WERI-Rb-1 (cell line): ENCODE measurements at regions not wholly inside any gene's neighbourhood (a gene's known extent, or its start where the extent isn't known, plus 50 kb on each side); places are given as distances from the start of the nearest gene placed in this dataset.

Experiments used
- DNase-seq: peaks from one replicate; pipeline ENCODE4 v3.0.0-alpha.2; 2020
- H3K27ac ChIP-seq: fragments of 250-450 bp; sonication (Bioruptor Pico); 2 replicates; pipeline ENCODE4 v1.5.1; 2020; ENCODE audit warnings: mild to moderate bottlenecking, moderate library complexity
- H3K27me3 ChIP-seq: fragments of 250-450 bp; sonication (Bioruptor Pico); 2 replicates; pipeline ENCODE4 v1.5.1; 2021; ENCODE audit warnings: mild to moderate bottlenecking, low read depth, moderate library complexity; ENCODE audit not compliant: insufficient read depth, severe bottlenecking
- H3K36me3 ChIP-seq: fragments of 250-450 bp; sonication (Bioruptor Pico); 2 replicates; pipeline ENCODE4 v1.5.1; 2020; ENCODE audit warnings: mild to moderate bottlenecking, moderate library complexity
- H3K4me3 ChIP-seq: 2 replicates; pipeline ENCODE4 v1.5.1; 2011; ENCODE audit warnings: low read depth, mild to moderate bottlenecking, control low read depth, low read length
- H3K9me3 ChIP-seq: fragments of 250-450 bp; sonication (Bioruptor Pico); 2 replicates; pipeline ENCODE4 v1.5.1; 2021; ENCODE audit warnings: mild to moderate bottlenecking, moderate library complexity; ENCODE audit not compliant: severe bottlenecking
- TF ChIP-seq, protein P1 (sequence below): IDR thresholded peaks from 2 replicates; pipeline ENCODE4 v1.5.1; 2011; ENCODE audit warnings: low read depth, mild to moderate bottlenecking, control low read depth, inconsistent platforms, low read length

DNA sequence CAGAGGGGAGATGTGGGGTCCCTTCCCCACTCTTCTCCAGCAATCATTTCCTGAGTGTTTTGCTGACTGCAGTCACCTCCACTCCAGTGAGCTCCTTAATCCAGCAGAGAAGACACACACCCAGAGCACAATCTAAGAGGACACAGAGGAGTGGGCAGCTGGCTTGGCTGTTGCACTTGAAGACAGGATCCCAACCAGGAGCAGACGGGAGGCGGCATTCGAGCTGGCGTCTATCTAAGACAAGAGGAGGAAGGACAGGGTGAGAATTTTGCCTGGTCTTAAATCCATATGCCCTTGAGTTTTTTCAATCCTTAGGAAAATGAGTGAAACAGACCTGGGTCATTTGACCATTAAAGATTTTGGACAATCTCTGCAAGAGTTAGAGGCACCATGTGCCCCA lies 56.1 kb upstream of the SIM2 start:
- Histone ChIP-seq H3K27ac (no peak overlapping the region), H3K36me3 (no peaks in the 10 kb centered on the region), H3K27me3 (peaks cover 15% of the 10 kb centered on the region), H3K4me3 (no peak overlapping the region), H3K9me3 (peaks cover 5% of the 10 kb centered on the region)
- TF ChIP-seq, protein P1, sequence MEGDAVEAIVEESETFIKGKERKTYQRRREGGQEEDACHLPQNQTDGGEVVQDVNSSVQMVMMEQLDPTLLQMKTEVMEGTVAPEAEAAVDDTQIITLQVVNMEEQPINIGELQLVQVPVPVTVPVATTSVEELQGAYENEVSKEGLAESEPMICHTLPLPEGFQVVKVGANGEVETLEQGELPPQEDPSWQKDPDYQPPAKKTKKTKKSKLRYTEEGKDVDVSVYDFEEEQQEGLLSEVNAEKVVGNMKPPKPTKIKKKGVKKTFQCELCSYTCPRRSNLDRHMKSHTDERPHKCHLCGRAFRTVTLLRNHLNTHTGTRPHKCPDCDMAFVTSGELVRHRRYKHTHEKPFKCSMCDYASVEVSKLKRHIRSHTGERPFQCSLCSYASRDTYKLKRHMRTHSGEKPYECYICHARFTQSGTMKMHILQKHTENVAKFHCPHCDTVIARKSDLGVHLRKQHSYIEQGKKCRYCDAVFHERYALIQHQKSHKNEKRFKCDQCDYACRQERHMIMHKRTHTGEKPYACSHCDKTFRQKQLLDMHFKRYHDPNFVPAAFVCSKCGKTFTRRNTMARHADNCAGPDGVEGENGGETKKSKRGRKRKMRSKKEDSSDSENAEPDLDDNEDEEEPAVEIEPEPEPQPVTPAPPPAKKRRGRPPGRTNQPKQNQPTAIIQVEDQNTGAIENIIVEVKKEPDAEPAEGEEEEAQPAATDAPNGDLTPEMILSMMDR: no peak
- DNase-seq: no peak

DNA sequence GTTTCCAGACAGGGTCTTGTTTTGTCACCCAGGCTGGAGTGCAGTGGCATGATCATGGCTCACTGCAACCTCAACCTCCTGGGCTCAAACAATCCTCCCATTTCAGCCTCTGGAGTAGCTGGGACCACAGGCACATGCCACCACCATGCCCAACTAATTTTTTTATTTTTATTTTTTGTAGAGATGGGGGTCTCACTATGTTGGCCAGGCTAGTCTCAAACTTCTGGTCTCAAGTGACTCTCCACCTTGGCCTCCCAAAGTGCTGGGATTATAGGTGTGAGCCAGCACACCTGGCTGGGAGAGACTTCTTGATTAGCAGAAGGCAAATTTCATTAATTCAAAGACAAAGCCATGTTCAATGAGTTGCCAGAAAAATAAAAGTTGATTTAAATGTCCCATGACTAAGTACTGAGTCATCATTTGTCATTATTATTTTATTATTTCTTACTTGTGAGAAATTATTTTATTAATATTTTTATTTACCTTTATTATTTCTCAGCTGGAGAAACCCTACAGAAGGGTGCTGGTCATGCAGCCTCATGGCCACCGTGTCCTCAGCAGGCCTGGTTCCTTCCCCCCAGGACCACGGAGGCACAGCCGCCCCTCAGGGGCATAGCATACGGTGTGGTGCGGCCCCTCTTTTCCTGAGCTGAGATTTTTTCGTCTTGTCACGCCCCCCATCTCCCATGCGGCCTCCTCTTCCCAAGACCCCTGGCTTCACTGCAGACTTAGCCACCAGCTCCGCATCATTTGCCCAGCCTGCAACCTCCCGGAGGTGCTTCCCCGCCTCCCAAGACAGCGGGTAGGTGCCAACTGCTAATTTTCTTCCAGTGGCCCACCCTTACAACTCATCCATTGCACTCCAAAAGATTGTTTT lies 55.3 kb upstream of the SIM2 start:
- no peak for DNase-seq
- Histone ChIP-seq H3K27me3 (peaks cover 15% of the 10 kb centered on the region), H3K27ac (no peak overlapping the region), H3K4me3 (no peak overlapping the region), H3K36me3 (no peaks in the 10 kb centered on the region), H3K9me3 (peaks cover 5% of the 10 kb centered on the region)
- TF ChIP-seq, protein P1: no peak

DNA sequence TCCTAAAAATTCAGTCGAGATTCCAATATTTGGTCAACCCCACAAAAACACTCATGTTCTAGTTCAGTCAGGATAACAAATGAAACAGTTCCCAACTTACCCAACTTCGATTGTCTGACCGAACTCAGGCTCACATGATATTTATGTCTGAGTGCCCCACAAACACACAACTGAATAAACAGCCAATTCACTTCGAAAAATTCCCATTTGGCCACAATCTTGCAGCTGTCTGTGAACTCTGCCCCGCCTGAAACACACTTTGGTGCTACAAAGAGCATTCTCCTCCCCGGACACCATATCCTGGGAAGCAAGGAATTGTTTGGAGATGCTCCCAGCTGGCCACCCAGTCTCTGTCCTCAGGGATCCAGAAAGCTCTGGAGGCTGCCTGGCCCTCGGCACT lies 52.9 kb upstream of the SIM2 start:
- H3K36me3 ChIP-seq: no peaks in the 10 kb centered on the region
- DNase-seq: no peak
- peaks cover 5% of the 10 kb centered on the region for H3K9me3 ChIP-seq
- no peak overlapping the region for H3K27ac ChIP-seq
- H3K4me3 ChIP-seq: no peak overlapping the region
- TF ChIP-seq, protein P1: no peak
- peaks cover 11% of the 10 kb centered on the region for H3K27me3 ChIP-seq

GRCh38 chr21:36646645-36647044 lies 52.3 kb upstream of the SIM2 start:
- DNase-seq: no peak
- peaks cover 5% of the 10 kb centered on the region for H3K9me3 ChIP-seq
- H3K27ac ChIP-seq: no peak overlapping the region
- peaks cover 11% of the 10 kb centered on the region for H3K27me3 ChIP-seq
- TF ChIP-seq, protein P1: no peak
- H3K36me3 ChIP-seq: no peaks in the 10 kb centered on the region
- H3K4me3 ChIP-seq: no peak overlapping the region

DNA sequence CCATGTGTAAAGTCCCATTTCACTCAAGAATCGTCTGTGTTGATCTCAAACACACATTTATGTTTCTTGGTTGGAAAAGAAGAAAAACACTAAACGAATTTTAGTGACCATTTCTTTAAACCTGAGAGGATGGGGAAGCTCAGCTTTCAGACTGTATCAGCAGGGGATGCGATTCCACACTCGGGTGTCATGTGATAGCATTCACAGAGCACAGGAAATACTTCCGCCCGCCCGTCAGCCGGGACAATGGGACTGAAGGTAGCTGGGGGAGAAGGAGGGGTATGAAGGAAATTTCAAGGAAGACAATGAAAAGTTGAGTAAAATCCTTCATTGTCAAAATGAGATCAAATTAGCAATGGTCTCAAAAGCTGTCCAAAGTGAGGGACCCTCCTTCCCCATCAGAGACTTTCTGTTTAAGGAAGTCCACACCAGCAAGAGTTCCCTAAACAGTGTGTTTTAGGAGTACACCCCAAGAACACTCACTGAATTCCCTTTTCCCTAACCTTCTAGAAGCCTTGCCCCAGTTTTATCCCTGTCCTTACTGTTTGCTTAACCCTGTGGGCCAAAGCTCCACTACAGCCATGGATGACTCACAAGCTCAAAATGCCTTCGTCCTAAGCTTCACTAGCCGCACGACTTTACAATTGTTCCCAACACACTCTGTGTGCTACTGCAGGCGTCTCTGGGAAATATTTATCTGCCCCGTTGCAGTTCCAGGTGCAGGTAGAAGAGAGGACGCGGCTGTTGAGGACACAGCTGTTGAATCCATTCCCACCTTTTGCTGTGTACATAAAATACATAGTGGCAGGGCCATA lies 51.4 kb upstream of the SIM2 start:
- no peak for DNase-seq
- Histone ChIP-seq H3K9me3 (peaks cover 5% of the 10 kb centered on the region), H3K27me3 (peaks cover 11% of the 10 kb centered on the region), H3K4me3 (no peak overlapping the region), H3K36me3 (no peaks in the 10 kb centered on the region), H3K27ac (no peak overlapping the region)
- TF ChIP-seq, protein P1: no peak
